GM23338 (cell line): ENCODE measurements at regions not wholly inside any gene's neighbourhood (a gene's known extent, or its start where the extent isn't known, plus 50 kb on each side); places are given as distances from the start of the nearest gene placed in this dataset.

ENCODE experiments used
- ATAC-seq: fragments of 200-7000 bp; cut with Tn5 transposase; 3 replicates; pipeline ENCODE4 v1.9.1; 2020
- DNase-seq: peaks from one replicate; pipeline ENCODE4 v3.0.0-alpha.2; 2015; ENCODE audit warnings: low spot score
- H2AFZ ChIP-seq: fragments of 200-600 bp; sonication (generic); 2 replicates; pipeline ENCODE4 v1.8.0; 2016; ENCODE audit warnings: antibody characterized with exemption, mild to moderate bottlenecking, moderate library complexity
- H3F3A ChIP-seq: fragments of 200-600 bp; sonication (generic); replicated peaks from 2 replicates; pipeline ENCODE4 v1.8.0; 2017; ENCODE audit warnings: antibody characterized with exemption, mixed run types, low read depth
- H3K27ac ChIP-seq: fragments of 200-600 bp; sonication (generic); 2 replicates; pipeline ENCODE4 v1.6.1; 2016; ENCODE audit warnings: low read depth
- H3K27me3 ChIP-seq: fragments of 200-600 bp; sonication (generic); 2 replicates; pipeline ENCODE4 v1.8.0; 2016; ENCODE audit warnings: mild to moderate bottlenecking, mixed run types, moderate library complexity; ENCODE audit not compliant: insufficient read depth
- H3K36me3 ChIP-seq: fragments of 200-600 bp; sonication (generic); 2 replicates; pipeline ENCODE4 v1.8.0; 2016; ENCODE audit warnings: mild to moderate bottlenecking; ENCODE audit not compliant: insufficient read depth
- H3K4me1 ChIP-seq: fragments of 200-600 bp; sonication (generic); 2 replicates; pipeline ENCODE4 v1.8.0; 2016; ENCODE audit warnings: mild to moderate bottlenecking, moderate library complexity; ENCODE audit not compliant: insufficient read depth
- H3K4me2 ChIP-seq: fragments of 200-600 bp; sonication (generic); 2 replicates; pipeline ENCODE4 v1.7.1; 2017; ENCODE audit warnings: mixed run types
- H3K4me3 ChIP-seq: fragments of 200-600 bp; sonication (generic); 2 replicates; pipeline ENCODE4 v1.6.1; 2016; ENCODE audit warnings: mixed run types
- H3K79me2 ChIP-seq: fragments of 200-600 bp; sonication (generic); replicated peaks from 2 replicates; pipeline ENCODE4 v1.8.0; 2017; ENCODE audit warnings: mild to moderate bottlenecking; ENCODE audit not compliant: insufficient read depth
- H3K9me2 ChIP-seq: fragments of 200-600 bp; sonication (generic); 2 replicates; pipeline ENCODE4 v1.8.0; 2017; ENCODE audit not compliant: insufficient read depth
- H4K20me1 ChIP-seq: fragments of 200-600 bp; sonication (generic); replicated peaks from 2 replicates; pipeline ENCODE4 v1.8.0; 2017; ENCODE audit warnings: mild to moderate bottlenecking; ENCODE audit not compliant: insufficient read depth
- H3K27ac Mint-ChIP-seq: 2 replicates; pipeline ENCODE4 v1.8.0; 2020; ENCODE audit warnings: inconsistent platforms, mild to moderate bottlenecking, moderate library complexity, mixed read lengths
- H3K27me3 Mint-ChIP-seq: 3 replicates; pipeline ENCODE4 v1.8.0; 2022; ENCODE audit warnings: low read depth, mild to moderate bottlenecking, moderate library complexity, mixed read lengths, inconsistent platforms; ENCODE audit not compliant: insufficient read depth, poor library complexity
- H3K36me3 Mint-ChIP-seq: 3 replicates; pipeline ENCODE4 v1.8.0; 2021; ENCODE audit warnings: low read depth, mild to moderate bottlenecking, inconsistent platforms, moderate library complexity, mixed read lengths
- H3K4me1 Mint-ChIP-seq: 3 replicates; pipeline ENCODE4 v1.8.0; 2020; ENCODE audit warnings: mild to moderate bottlenecking, inconsistent platforms, mixed read lengths
- H3K4me3 Mint-ChIP-seq: 3 replicates; pipeline ENCODE4 v1.8.0; 2021; ENCODE audit warnings: moderate library complexity, mild to moderate bottlenecking, inconsistent platforms, mixed read lengths
- H3K9me3 Mint-ChIP-seq: 3 replicates; pipeline ENCODE4 v1.8.0; 2020; ENCODE audit warnings: moderate library complexity, mild to moderate bottlenecking, inconsistent platforms, mixed read lengths
- ETS1 ChIP-seq: IDR thresholded peaks from 2 replicates; pipeline ENCODE4 v1.6.1; 2016; ENCODE audit warnings: antibody characterized with exemption
- EZH2 ChIP-seq: fragments of 200-600 bp; sonication (generic); IDR thresholded peaks from one replicate; pipeline ENCODE4 v1.8.0; 2017; ENCODE audit warnings: antibody characterized with exemption, mild to moderate bottlenecking, low read depth; ENCODE audit not compliant: unreplicated experiment
- JUNB ChIP-seq: IDR thresholded peaks from one replicate; pipeline ENCODE4 v1.6.1; 2016; ENCODE audit warnings: antibody characterized with exemption; ENCODE audit not compliant: unreplicated experiment
- NANOG ChIP-seq: IDR thresholded peaks from 2 replicates; pipeline ENCODE4 v1.6.1; 2016; ENCODE audit warnings: antibody characterized with exemption, borderline replicate concordance
- POLR2AphosphoS5 ChIP-seq: IDR thresholded peaks from 2 replicates; pipeline ENCODE4 v1.6.1; 2016; ENCODE audit warnings: antibody characterized with exemption, low read depth
- ZNF114 ChIP-seq: fragments of 250-450 bp; sonication (Bioruptor Pico); IDR thresholded peaks from 2 replicates; pipeline ENCODE4 v1.5.0; 2020; ENCODE audit warnings: mild to moderate bottlenecking, moderate library complexity
- ZNF331 ChIP-seq: fragments of 250-450 bp; sonication (Bioruptor Pico); IDR thresholded peaks from 2 replicates; pipeline ENCODE4 v1.5.0; 2020; ENCODE audit warnings: low read depth, mild to moderate bottlenecking, moderate library complexity
- ZNF462 ChIP-seq: fragments of 250-450 bp; sonication (Bioruptor Pico); IDR thresholded peaks from 2 replicates; pipeline ENCODE4 v1.5.0; 2020; ENCODE audit warnings: mild to moderate bottlenecking, moderate library complexity
- TF ChIP-seq, protein P1 (sequence below): IDR thresholded peaks from one replicate; pipeline ENCODE4 v1.6.1; 2018; ENCODE audit warnings: antibody characterized with exemption; ENCODE audit not compliant: unreplicated experiment

DNA sequence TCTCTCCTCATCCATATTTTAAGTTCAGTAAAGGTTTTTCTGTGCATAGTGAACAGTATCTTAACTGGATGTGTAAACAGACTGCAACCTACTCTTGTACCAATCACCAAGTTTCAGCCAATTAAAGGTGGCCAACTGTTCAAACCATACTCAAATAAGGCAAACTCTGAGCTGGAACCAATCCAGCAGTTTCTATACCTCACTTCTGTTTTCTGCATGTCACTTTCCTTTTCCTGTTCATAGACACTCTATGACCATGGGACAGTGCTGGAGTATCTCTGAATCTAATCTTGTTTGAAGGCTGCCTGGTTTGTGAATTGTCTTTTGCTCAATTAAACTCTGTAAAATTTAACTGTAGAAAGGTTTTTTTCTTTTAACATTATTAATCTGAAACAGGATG lies 470.3 kb upstream of the SLITRK6 start (continued):
- TF ChIP-seq, protein P1, sequence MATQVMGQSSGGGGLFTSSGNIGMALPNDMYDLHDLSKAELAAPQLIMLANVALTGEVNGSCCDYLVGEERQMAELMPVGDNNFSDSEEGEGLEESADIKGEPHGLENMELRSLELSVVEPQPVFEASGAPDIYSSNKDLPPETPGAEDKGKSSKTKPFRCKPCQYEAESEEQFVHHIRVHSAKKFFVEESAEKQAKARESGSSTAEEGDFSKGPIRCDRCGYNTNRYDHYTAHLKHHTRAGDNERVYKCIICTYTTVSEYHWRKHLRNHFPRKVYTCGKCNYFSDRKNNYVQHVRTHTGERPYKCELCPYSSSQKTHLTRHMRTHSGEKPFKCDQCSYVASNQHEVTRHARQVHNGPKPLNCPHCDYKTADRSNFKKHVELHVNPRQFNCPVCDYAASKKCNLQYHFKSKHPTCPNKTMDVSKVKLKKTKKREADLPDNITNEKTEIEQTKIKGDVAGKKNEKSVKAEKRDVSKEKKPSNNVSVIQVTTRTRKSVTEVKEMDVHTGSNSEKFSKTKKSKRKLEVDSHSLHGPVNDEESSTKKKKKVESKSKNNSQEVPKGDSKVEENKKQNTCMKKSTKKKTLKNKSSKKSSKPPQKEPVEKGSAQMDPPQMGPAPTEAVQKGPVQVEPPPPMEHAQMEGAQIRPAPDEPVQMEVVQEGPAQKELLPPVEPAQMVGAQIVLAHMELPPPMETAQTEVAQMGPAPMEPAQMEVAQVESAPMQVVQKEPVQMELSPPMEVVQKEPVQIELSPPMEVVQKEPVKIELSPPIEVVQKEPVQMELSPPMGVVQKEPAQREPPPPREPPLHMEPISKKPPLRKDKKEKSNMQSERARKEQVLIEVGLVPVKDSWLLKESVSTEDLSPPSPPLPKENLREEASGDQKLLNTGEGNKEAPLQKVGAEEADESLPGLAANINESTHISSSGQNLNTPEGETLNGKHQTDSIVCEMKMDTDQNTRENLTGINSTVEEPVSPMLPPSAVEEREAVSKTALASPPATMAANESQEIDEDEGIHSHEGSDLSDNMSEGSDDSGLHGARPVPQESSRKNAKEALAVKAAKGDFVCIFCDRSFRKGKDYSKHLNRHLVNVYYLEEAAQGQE: no peak
- TF ChIP-seq JUNB: no peak

DNA sequence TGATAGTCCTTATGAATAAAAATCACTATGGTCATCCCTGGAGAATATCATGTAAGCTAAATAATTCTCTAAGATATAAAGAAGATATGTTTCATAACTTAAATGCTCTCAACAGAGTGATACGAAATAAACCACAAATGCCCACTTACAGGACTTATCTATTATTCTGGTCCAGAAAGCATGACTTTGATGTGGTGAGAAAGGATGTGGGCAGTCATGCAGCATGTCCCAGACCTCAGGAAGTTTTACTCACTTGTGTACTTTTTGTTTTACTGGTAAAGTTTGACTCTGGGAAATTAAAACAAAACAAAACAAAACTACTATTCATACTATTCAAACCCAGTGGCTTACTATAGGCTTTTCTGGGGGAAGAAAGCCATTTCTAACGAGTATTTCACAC lies 483.2 kb upstream of the SLITRK6 start:
- Mint-ChIP-seq H3K4me3 (no peak overlapping the region), H3K9me3 (no peaks in the 10 kb centered on the region), H3K4me1 (no peaks in the 10 kb centered on the region), H3K27me3 (no peaks in the 10 kb centered on the region), H3K27ac (no peak overlapping the region), H3K36me3 (no peaks in the 10 kb centered on the region)
- Histone ChIP-seq H3K27ac (no peak overlapping the region), H4K20me1 (no peaks in the 10 kb centered on the region), H2AFZ (no peak overlapping the region), H3K27me3 (no peaks in the 10 kb centered on the region), H3K4me3 (no peak overlapping the region), H3K4me2 (no peak overlapping the region), H3K9me2 (no peaks in the 10 kb centered on the region), H3K36me3 (no peaks in the 10 kb centered on the region), H3F3A (no peaks in the 10 kb centered on the region), H3K79me2 (no peaks in the 10 kb centered on the region), H3K4me1 (no peaks in the 10 kb centered on the region)
- ATAC-seq (no peak), DNase-seq (no peak)
- TF ChIP-seq POLR2AphosphoS5 (no peak), ZNF114 (CRISPR knock-in tag) (no peak), ZNF331 (no peak), ETS1 (no peak), NANOG (no peak), JUNB (no peak), ZNF462 (CRISPR knock-in tag) (no peak), EZH2 (no peak)
- TF ChIP-seq, protein P1: no peak
